ENCODE measurements at regions not wholly inside any gene's neighbourhood (a gene's known extent, or its start where the extent isn't known, plus 50 kb on each side); places are given as distances from the start of the nearest gene placed in this dataset.

DNA sequence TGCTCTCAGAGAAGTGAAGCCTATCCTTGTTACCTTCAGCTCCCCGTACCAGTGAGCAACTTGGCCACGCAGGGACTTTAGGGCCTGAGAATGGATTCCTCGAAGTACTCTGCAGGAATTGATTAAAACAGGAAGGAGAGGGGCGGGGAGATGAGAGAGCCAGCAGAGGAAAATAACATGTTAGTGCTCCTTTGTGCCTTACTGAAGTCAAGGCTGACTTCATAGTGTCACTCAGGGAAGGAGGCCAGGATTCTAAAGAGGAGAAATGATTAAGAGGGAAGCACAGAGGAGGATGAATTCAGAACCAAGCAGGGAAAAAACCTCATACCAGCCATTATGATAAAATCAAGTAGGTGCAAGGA lies 195.6 kb upstream of the RHOBTB1 start:
- Histone ChIP-seq H3K27me3 (ENCODE audit: control insufficient read depth, insufficient read depth, low read length, poor library complexity, severe bottlenecking) (no peaks in the 10 kb centered on the region), H3K4me3 (ENCODE audit: insufficient read depth, low read depth, low read length) (no peak overlapping the region), H3K27ac (ENCODE audit: insufficient read depth, low read depth, low read length, poor library complexity, severe bottlenecking) (no peak overlapping the region), H3K9me3 (ENCODE audit: control insufficient read depth, low read length) (no peaks in the 10 kb centered on the region), H3K4me1 (ENCODE audit: control insufficient read depth, insufficient read depth, low read length) (no peaks in the 10 kb centered on the region), H3K36me3 (ENCODE audit: control insufficient read depth, insufficient read depth, low read length) (no peaks in the 10 kb centered on the region)
- WGBS, 2 experiments: 76 to 85% methylated on average over 4 of the region's 4 CpGs

DNA sequence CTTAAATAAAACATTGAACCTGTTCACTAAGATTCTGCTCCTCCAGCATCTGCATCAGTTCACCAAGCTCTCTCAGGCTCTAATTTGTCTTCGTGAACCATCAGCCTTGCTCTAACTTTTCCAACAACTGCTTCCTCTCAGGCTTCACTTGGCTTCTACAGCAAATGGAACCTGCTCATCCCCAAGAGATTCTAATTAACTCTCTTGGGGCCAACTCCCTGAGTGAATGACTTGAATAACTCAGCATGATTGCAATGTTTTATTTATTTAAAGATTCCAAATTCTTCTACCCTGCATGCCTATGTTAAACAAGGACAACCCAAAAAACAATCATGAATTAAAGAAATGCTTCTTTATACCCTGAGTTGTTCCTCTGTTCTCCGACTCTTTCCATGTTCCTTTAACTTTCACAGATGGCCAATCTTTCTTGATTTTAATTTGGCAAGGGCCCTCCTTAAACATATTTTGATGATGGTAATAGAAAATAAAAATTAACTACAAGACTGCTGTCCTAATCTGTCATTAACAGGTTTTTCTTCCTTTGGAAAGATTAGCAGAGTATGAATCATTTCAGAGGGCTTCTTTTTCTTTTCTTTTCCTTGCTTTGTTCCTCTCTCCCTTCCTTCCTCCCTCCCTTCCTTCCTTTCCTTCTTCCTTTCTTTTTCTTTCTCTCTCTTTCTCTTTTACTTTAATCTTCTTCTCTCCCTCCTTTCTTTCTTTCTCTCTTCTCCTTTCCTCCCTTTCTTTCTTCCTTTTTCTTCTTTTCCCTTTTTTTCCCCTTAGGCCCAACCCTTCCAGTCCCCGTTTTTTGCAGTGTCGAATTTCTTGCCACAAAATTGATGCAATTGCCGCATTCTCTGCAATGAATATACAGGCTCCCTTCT lies 195.0 kb upstream of the RHOBTB1 start:
- Histone ChIP-seq H3K4me1 (ENCODE audit: control insufficient read depth, insufficient read depth, low read length) (no peaks in the 10 kb centered on the region), H3K4me3 (ENCODE audit: insufficient read depth, low read depth, low read length) (no peak overlapping the region), H3K27me3 (ENCODE audit: control insufficient read depth, insufficient read depth, low read length, poor library complexity, severe bottlenecking) (no peaks in the 10 kb centered on the region), H3K9me3 (ENCODE audit: control insufficient read depth, low read length) (no peaks in the 10 kb centered on the region), H3K27ac (ENCODE audit: insufficient read depth, low read depth, low read length, poor library complexity, severe bottlenecking) (no peak overlapping the region), H3K36me3 (ENCODE audit: control insufficient read depth, insufficient read depth, low read length) (no peaks in the 10 kb centered on the region)
- 89 to 95% methylated on average over 5 of the region's 5 CpGs for WGBS, 2 experiments

DNA sequence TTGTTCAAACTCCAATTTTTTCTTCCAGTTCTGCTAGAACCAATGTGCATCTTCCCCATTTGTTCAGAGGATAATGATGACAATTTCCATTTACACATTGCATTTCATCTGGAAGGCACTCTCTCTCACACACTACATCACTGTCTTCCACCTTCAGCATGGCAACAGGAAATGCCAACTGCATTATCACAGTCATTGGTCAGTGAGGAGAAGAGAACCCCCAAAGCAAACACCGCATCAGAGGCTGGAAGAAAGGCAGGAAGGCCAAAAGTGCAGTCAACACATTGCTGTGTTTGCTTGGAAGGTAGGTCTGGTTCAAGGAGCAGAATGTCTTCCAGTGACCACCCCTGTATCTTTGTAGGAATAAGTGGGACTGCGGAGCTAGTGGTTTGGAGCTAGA lies 192.2 kb upstream of the RHOBTB1 start:
- H3K9me3 ChIP-seq (ENCODE audit: control insufficient read depth, low read length): no peaks in the 10 kb centered on the region
- no peak overlapping the region for H3K27ac ChIP-seq (ENCODE audit: insufficient read depth, low read depth, low read length, poor library complexity, severe bottlenecking)
- H3K4me1 ChIP-seq (ENCODE audit: control insufficient read depth, insufficient read depth, low read length): no peaks in the 10 kb centered on the region
- no peaks in the 10 kb centered on the region for H3K36me3 ChIP-seq (ENCODE audit: control insufficient read depth, insufficient read depth, low read length)
- H3K4me3 ChIP-seq (ENCODE audit: insufficient read depth, low read depth, low read length): no peak overlapping the region
- WGBS, 2 experiments: 90 to 93% methylated on average over 2 of the region's 2 CpGs
- H3K27me3 ChIP-seq (ENCODE audit: control insufficient read depth, insufficient read depth, low read length, poor library complexity, severe bottlenecking): no peaks in the 10 kb centered on the region

DNA sequence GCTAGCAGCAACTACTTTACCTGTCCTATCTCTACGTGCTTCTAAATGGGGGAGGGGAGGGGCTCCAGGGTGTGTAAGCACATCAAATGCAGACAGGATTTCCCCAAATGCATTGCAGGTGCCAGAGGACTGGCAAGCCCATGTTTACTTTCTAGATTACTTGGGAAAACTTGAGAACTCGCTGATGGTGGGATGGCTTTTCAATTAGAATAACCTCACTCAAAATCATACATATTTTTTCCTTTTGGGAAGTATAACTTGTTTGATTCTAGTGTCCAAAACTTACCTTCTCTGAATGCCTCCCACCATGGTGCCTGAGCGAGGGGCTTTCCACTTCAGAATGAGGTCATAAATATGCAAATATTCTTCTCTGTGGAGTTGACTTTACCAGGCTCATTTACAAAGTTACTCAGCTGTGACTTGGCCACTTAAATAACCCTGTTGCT lies 191.3 kb upstream of the RHOBTB1 start:
- Histone ChIP-seq H3K27me3 (ENCODE audit: control insufficient read depth, insufficient read depth, low read length, poor library complexity, severe bottlenecking) (no peaks in the 10 kb centered on the region), H3K27ac (ENCODE audit: insufficient read depth, low read depth, low read length, poor library complexity, severe bottlenecking) (no peak overlapping the region), H3K36me3 (ENCODE audit: control insufficient read depth, insufficient read depth, low read length) (no peaks in the 10 kb centered on the region), H3K4me3 (ENCODE audit: insufficient read depth, low read depth, low read length) (no peak overlapping the region), H3K9me3 (ENCODE audit: control insufficient read depth, low read length) (no peaks in the 10 kb centered on the region), H3K4me1 (ENCODE audit: control insufficient read depth, insufficient read depth, low read length) (no peaks in the 10 kb centered on the region)
- WGBS, 2 experiments: 64 to 87% methylated on average over 3 of the region's 3 CpGs

DNA sequence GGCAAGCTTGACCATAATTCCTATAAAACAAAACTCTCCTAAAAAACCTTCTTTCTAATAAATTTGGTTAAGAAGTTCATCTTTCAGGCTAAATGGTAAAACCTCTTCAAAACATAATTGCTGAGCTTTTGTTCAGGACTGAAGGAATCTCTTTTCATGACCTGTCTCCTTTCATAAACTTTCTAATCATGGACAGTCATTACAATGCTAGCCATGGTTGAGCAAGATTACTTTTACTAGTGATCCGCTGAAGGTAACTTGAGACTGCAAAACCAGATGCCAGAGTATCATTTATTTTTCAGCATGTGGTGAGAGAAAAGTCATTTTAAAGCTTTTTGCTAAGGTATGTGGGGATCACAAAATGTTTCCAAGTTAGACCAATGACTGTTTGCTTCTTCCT lies 186.4 kb upstream of the RHOBTB1 start:
- H3K27ac ChIP-seq (ENCODE audit: insufficient read depth, low read depth, low read length, poor library complexity, severe bottlenecking): no peak overlapping the region
- H3K27me3 ChIP-seq (ENCODE audit: control insufficient read depth, insufficient read depth, low read length, poor library complexity, severe bottlenecking): no peaks in the 10 kb centered on the region
- H3K4me3 ChIP-seq (ENCODE audit: insufficient read depth, low read depth, low read length): no peak overlapping the region
- no peaks in the 10 kb centered on the region for H3K36me3 ChIP-seq (ENCODE audit: control insufficient read depth, insufficient read depth, low read length)
- no peaks in the 10 kb centered on the region for H3K9me3 ChIP-seq (ENCODE audit: control insufficient read depth, low read length)
- WGBS, 2 experiments: 100% methylated on average over 1 of the region's 1 CpG
- H3K4me1 ChIP-seq (ENCODE audit: control insufficient read depth, insufficient read depth, low read length): no peaks in the 10 kb centered on the region

- no peak overlapping the region for H3K4me3 ChIP-seq (ENCODE audit: insufficient read depth, low read depth, low read length)
- H3K36me3 ChIP-seq (ENCODE audit: control insufficient read depth, insufficient read depth, low read length): no peaks in the 10 kb centered on the region
- H3K4me1 ChIP-seq (ENCODE audit: control insufficient read depth, insufficient read depth, low read length): no peaks in the 10 kb centered on the region
- no peaks in the 10 kb centered on the region for H3K27me3 ChIP-seq (ENCODE audit: control insufficient read depth, insufficient read depth, low read length, poor library complexity, severe bottlenecking)
- H3K27ac ChIP-seq (ENCODE audit: insufficient read depth, low read depth, low read length, poor library complexity, severe bottlenecking): no peak overlapping the region
- H3K9me3 ChIP-seq (ENCODE audit: control insufficient read depth, low read length): no peaks in the 10 kb centered on the region
These were observed 184.2 kb upstream of the RHOBTB1 start for GRCh38 chr10:61128196-61128595.

- Histone ChIP-seq H3K4me3 (ENCODE audit: insufficient read depth, low read depth, low read length) (no peak overlapping the region), H3K27me3 (ENCODE audit: control insufficient read depth, insufficient read depth, low read length, poor library complexity, severe bottlenecking) (no peaks in the 10 kb centered on the region), H3K36me3 (ENCODE audit: control insufficient read depth, insufficient read depth, low read length) (no peaks in the 10 kb centered on the region), H3K27ac (ENCODE audit: insufficient read depth, low read depth, low read length, poor library complexity, severe bottlenecking) (no peak overlapping the region), H3K9me3 (ENCODE audit: control insufficient read depth, low read length) (no peaks in the 10 kb centered on the region), H3K4me1 (ENCODE audit: control insufficient read depth, insufficient read depth, low read length) (no peaks in the 10 kb centered on the region)
- WGBS, 2 experiments: 90 to 91% methylated on average over 3 of the region's 3 CpGs
These were observed 181.7 kb upstream of the RHOBTB1 start for GRCh38 chr10:61125560-61126170.

GRCh38 chr10:61124756-61125530 lies 181.0 kb upstream of the RHOBTB1 start:
- Histone ChIP-seq H3K36me3 (ENCODE audit: control insufficient read depth, insufficient read depth, low read length) (no peaks in the 10 kb centered on the region), H3K4me3 (ENCODE audit: insufficient read depth, low read depth, low read length) (no peak overlapping the region), H3K9me3 (ENCODE audit: control insufficient read depth, low read length) (no peaks in the 10 kb centered on the region), H3K27me3 (ENCODE audit: control insufficient read depth, insufficient read depth, low read length, poor library complexity, severe bottlenecking) (no peaks in the 10 kb centered on the region), H3K4me1 (ENCODE audit: control insufficient read depth, insufficient read depth, low read length) (no peaks in the 10 kb centered on the region), H3K27ac (ENCODE audit: insufficient read depth, low read depth, low read length, poor library complexity, severe bottlenecking) (no peak overlapping the region)
- WGBS, 2 experiments: 79 to 83% methylated on average over 6 of the region's 6 CpGs

- no peaks in the 10 kb centered on the region for H3K4me1 ChIP-seq (ENCODE audit: control insufficient read depth, insufficient read depth, low read length)
- H3K4me3 ChIP-seq (ENCODE audit: insufficient read depth, low read depth, low read length): no peak overlapping the region
- H3K27me3 ChIP-seq (ENCODE audit: control insufficient read depth, insufficient read depth, low read length, poor library complexity, severe bottlenecking): no peaks in the 10 kb centered on the region
- no peaks in the 10 kb centered on the region for H3K9me3 ChIP-seq (ENCODE audit: control insufficient read depth, low read length)
- H3K27ac ChIP-seq (ENCODE audit: insufficient read depth, low read depth, low read length, poor library complexity, severe bottlenecking): no peak overlapping the region
- 97 to 100% methylated on average over 1 to 2 of the region's 2 CpGs for WGBS, 2 experiments
- H3K36me3 ChIP-seq (ENCODE audit: control insufficient read depth, insufficient read depth, low read length): no peaks in the 10 kb centered on the region
These were observed 176.8 kb upstream of the RHOBTB1 start for GRCh38 chr10:61120805-61121204.

DNA sequence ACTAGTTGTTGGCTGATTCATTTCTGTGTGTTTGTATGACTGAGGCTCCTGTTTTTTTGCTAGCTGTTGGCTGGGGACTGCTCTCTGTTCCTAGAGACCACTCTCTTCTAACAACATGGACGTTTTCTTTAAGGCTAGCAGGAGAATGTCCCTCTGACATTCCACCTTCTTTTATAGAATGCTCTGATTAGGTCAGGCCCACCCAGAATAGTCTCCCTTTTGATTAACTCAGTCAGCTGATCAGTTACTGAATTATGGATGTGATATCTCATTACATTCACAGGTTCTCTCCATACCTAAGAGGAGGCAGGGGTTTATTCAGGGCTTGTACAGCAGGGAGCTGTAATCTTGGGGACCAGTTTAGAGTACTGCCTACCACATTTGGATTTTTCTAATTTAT lies 175.6 kb upstream of the RHOBTB1 start:
- no peak overlapping the region for H3K27ac ChIP-seq (ENCODE audit: insufficient read depth, low read depth, low read length, poor library complexity, severe bottlenecking)
- H3K9me3 ChIP-seq (ENCODE audit: control insufficient read depth, low read length): no peaks in the 10 kb centered on the region
- H3K27me3 ChIP-seq (ENCODE audit: control insufficient read depth, insufficient read depth, low read length, poor library complexity, severe bottlenecking): no peaks in the 10 kb centered on the region
- no peaks in the 10 kb centered on the region for H3K36me3 ChIP-seq (ENCODE audit: control insufficient read depth, insufficient read depth, low read length)
- no peaks in the 10 kb centered on the region for H3K4me1 ChIP-seq (ENCODE audit: control insufficient read depth, insufficient read depth, low read length)
- WGBS, 2 experiments: 81 to 89% methylated on average over 1 of the region's 1 CpG
- H3K4me3 ChIP-seq (ENCODE audit: insufficient read depth, low read depth, low read length): no peak overlapping the region

All from ectodermal cell (in vitro differentiated cells).